ENCODE measurements at regions not wholly inside any gene's neighbourhood (a gene's known extent, or its start where the extent isn't known, plus 50 kb on each side); places are given as distances from the start of the nearest gene placed in this dataset.
"Not testable (repeated sequence)": the region's sequence is repeated elsewhere in the genome, so short reads cannot be mapped to it uniquely, and the experiment has no call there.

- no peak for TF ChIP-seq CTCF (IDR thresholded peaks at IDR 0.05; ENCODE audit: low read depth, low read length)
- H3K4me3 ChIP-seq (replicated peaks in 1 of 2; ENCODE audit: low read depth in 2 of 2, low read length in 2 of 2), result no peak overlapping the region
- no peak for DNase-seq (ENCODE audit: low read depth in 2 of 2)
Observed at GRCh38 chr9:65411901-65412300, 126.9 kb upstream of the FOXD4L5 start.

- no peak for DNase-seq (ENCODE audit: low read depth in 2 of 2)
- no peak for TF ChIP-seq CTCF (IDR thresholded peaks at IDR 0.05; ENCODE audit: low read depth, low read length)
- H3K4me3 ChIP-seq (replicated peaks in 1 of 2; ENCODE audit: low read depth in 2 of 2, low read length in 2 of 2), result no peak overlapping the region
Observed at GRCh38 chr9:65411336-65411735, 126.3 kb upstream of the FOXD4L5 start.

- no peak for DNase-seq (ENCODE audit: low read depth in 2 of 2)
- H3K4me3 ChIP-seq (replicated peaks in 1 of 2; ENCODE audit: low read depth in 2 of 2, low read length in 2 of 2), result no peak overlapping the region
- TF ChIP-seq CTCF (IDR thresholded peaks at IDR 0.05; ENCODE audit: low read depth, low read length), result no peak
Observed at GRCh38 chr9:65410926-65411325, 125.9 kb upstream of the FOXD4L5 start.

GRCh38 chr9:65409471-65409980 is 124.5 kb upstream of the FOXD4L5 start:
- no peak overlapping the region for H3K4me3 ChIP-seq (replicated peaks in 1 of 2; ENCODE audit: low read depth in 2 of 2, low read length in 2 of 2)
- no peak for TF ChIP-seq CTCF (IDR thresholded peaks at IDR 0.05; ENCODE audit: low read depth, low read length)
- DNase-seq (ENCODE audit: low read depth in 2 of 2), result no peak

- H3K4me3 ChIP-seq (replicated peaks in 1 of 2; ENCODE audit: low read depth in 2 of 2, low read length in 2 of 2); DNase-seq (ENCODE audit: low read depth in 2 of 2): not testable (repeated sequence)
Observed at GRCh38 chr9:65408806-65409205, 123.8 kb upstream of the FOXD4L5 start.

- not testable (repeated sequence) for DNase-seq (ENCODE audit: low read depth in 2 of 2); H3K4me3 ChIP-seq (replicated peaks in 1 of 2; ENCODE audit: low read depth in 2 of 2, low read length in 2 of 2)
Observed at GRCh38 chr9:65406625-65407024, 121.6 kb upstream of the FOXD4L5 start.

- not testable (repeated sequence) for H3K4me3 ChIP-seq (replicated peaks in 1 of 2; ENCODE audit: low read depth in 2 of 2, low read length in 2 of 2); DNase-seq (ENCODE audit: low read depth in 2 of 2)
Observed at GRCh38 chr9:65405766-65406165, 120.8 kb upstream of the FOXD4L5 start.

- no peak for DNase-seq (ENCODE audit: low read depth in 2 of 2)
- TF ChIP-seq CTCF (IDR thresholded peaks at IDR 0.05; ENCODE audit: low read depth, low read length), result no peak
- H3K4me3 ChIP-seq (replicated peaks in 1 of 2; ENCODE audit: low read depth in 2 of 2, low read length in 2 of 2), result no peak overlapping the region
Observed at GRCh38 chr9:65405253-65405652, 120.2 kb upstream of the FOXD4L5 start.

Measured in cardiac fibroblast (primary cell).